ENCODE measurements at regions not wholly inside any gene's neighbourhood (a gene's known extent, or its start where the extent isn't known, plus 50 kb on each side); places are given as distances from the start of the nearest gene placed in this dataset.

- no peaks in the 10 kb centered on the region for H3K27me3 ChIP-seq (ENCODE audit: insufficient read depth, low read length, poor library complexity, severe bottlenecking)
These were observed 406.7 kb upstream of the IRX4 start for GRCh38 chr5:2289380-2289779.

GRCh38 chr5:2288968-2289367, 406.2 kb upstream of the IRX4 start:
- Histone ChIP-seq H2AFZ (ENCODE audit: low read length) (no peak overlapping the region), H3F3A (ENCODE audit: low read depth) (no peaks in the 10 kb centered on the region), H3K4me3 (ENCODE audit: low read length, poor library complexity, severe bottlenecking) (no peak overlapping the region), H3K36me3 (ENCODE audit: insufficient read depth, low read length) (no peaks in the 10 kb centered on the region), H3K4me2 (ENCODE audit: low read depth, low read length, poor library complexity, severe bottlenecking) (no peak overlapping the region), H3K27me3 (ENCODE audit: insufficient read depth, low read length, poor library complexity, severe bottlenecking) (no peaks in the 10 kb centered on the region), H3K79me2 (ENCODE audit: insufficient read depth, low read length) (no peaks in the 10 kb centered on the region), H3K9me3 (ENCODE audit: insufficient read depth, low read depth, low read length) (peaks cover 3% of the 10 kb centered on the region; the same call in 1 of the 2 replicates), H3K4me1 (ENCODE audit: insufficient read depth, low read length, poor library complexity, severe bottlenecking) (no peaks in the 10 kb centered on the region), H3K9ac (ENCODE audit: low read depth, low read length, poor library complexity, severe bottlenecking) (no peak overlapping the region), H4K20me1 (ENCODE audit: insufficient read depth, low read length, poor library complexity, severe bottlenecking) (no peaks in the 10 kb centered on the region), H3K9me2 (replicated peaks; ENCODE audit: low read depth, low read length) (no peaks in the 10 kb centered on the region)
- TF ChIP-seq CTCF (conservative IDR thresholded peaks at IDR 0.05; ENCODE audit: low read length) (no peak), EZH2phosphoT487 (IDR thresholded peaks at IDR 0.05; ENCODE audit: borderline replicate concordance) (no peak)

More at GRCh38 chr5:2289380-2289779, 406.7 kb upstream of the IRX4 start:
- Histone ChIP-seq H3K36me3 (ENCODE audit: insufficient read depth, low read length) (no peaks in the 10 kb centered on the region), H3K4me1 (ENCODE audit: insufficient read depth, low read length, poor library complexity, severe bottlenecking) (no peaks in the 10 kb centered on the region), H3F3A (ENCODE audit: low read depth) (no peaks in the 10 kb centered on the region), H3K9ac (ENCODE audit: low read depth, low read length, poor library complexity, severe bottlenecking) (no peak overlapping the region), H4K20me1 (ENCODE audit: insufficient read depth, low read length, poor library complexity, severe bottlenecking) (no peaks in the 10 kb centered on the region), H3K9me3 (ENCODE audit: insufficient read depth, low read depth, low read length) (peaks cover 3% of the 10 kb centered on the region; the same call in 1 of the 2 replicates), H3K9me2 (replicated peaks; ENCODE audit: low read depth, low read length) (no peaks in the 10 kb centered on the region), H3K4me3 (ENCODE audit: low read length, poor library complexity, severe bottlenecking) (no peak overlapping the region), H3K4me2 (ENCODE audit: low read depth, low read length, poor library complexity, severe bottlenecking) (no peak overlapping the region), H3K79me2 (ENCODE audit: insufficient read depth, low read length) (no peaks in the 10 kb centered on the region), H2AFZ (ENCODE audit: low read length) (no peak overlapping the region)
- TF ChIP-seq CTCF (conservative IDR thresholded peaks at IDR 0.05; ENCODE audit: low read length), result no peak
- no peak for TF ChIP-seq EZH2phosphoT487 (IDR thresholded peaks at IDR 0.05; ENCODE audit: borderline replicate concordance)

DNA sequence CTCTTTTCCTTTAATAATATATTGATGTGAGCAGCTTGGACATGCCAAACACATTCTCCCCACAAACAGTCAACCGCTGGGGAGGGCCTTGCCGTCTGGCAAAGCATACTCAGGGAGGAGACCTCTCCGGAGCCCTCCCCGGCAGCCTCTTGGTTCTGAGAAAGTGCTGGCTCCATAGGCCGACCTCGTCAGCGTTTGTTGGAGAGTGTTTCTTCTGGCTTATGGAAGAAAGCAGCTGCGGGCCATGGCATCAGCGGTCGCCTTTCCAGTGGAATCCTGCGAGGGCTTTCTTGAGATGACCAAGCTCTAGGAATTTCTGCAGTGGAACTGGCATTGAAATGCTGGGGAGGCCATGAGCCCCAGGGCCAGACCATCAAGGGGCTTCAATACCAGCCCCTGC, 405.7 kb upstream of the IRX4 start:
- peaks cover 3% of the 10 kb centered on the region; the same call in 1 of the 2 replicates for H3K9me3 ChIP-seq (ENCODE audit: insufficient read depth, low read depth, low read length)
- no peaks in the 10 kb centered on the region for H3F3A ChIP-seq (ENCODE audit: low read depth)
- no peaks in the 10 kb centered on the region for H3K79me2 ChIP-seq (ENCODE audit: insufficient read depth, low read length)
- H3K9ac ChIP-seq (ENCODE audit: low read depth, low read length, poor library complexity, severe bottlenecking), result no peak overlapping the region
- no peaks in the 10 kb centered on the region for H4K20me1 ChIP-seq (ENCODE audit: insufficient read depth, low read length, poor library complexity, severe bottlenecking)
- H3K4me1 ChIP-seq (ENCODE audit: insufficient read depth, low read length, poor library complexity, severe bottlenecking), result no peaks in the 10 kb centered on the region
- no peaks in the 10 kb centered on the region for H3K27me3 ChIP-seq (ENCODE audit: insufficient read depth, low read length, poor library complexity, severe bottlenecking)
- H3K4me3 ChIP-seq (ENCODE audit: low read length, poor library complexity, severe bottlenecking), result no peak overlapping the region
- H3K9me2 ChIP-seq (replicated peaks; ENCODE audit: low read depth, low read length), result no peaks in the 10 kb centered on the region
- H3K4me2 ChIP-seq (ENCODE audit: low read depth, low read length, poor library complexity, severe bottlenecking), result no peak overlapping the region
- no peaks in the 10 kb centered on the region for H3K36me3 ChIP-seq (ENCODE audit: insufficient read depth, low read length)
- no peak for TF ChIP-seq EZH2phosphoT487 (IDR thresholded peaks at IDR 0.05; ENCODE audit: borderline replicate concordance)
- TF ChIP-seq CTCF (conservative IDR thresholded peaks at IDR 0.05; ENCODE audit: low read length), result no peak
- no peak overlapping the region for H2AFZ ChIP-seq (ENCODE audit: low read length)

All from Loucy (cell line).